HG03460 (cell line): ENCODE measurements at regions not wholly inside any gene's neighbourhood (a gene's known extent, or its start where the extent isn't known, plus 50 kb on each side); places are given as distances from the start of the nearest gene placed in this dataset.

Source experiments
- ATAC-seq: cut with Tn5 transposase; IDR thresholded peaks from one replicate; pipeline ENCODE4 v1.9.1; 2021; ENCODE audit not compliant: unreplicated experiment

DNA sequence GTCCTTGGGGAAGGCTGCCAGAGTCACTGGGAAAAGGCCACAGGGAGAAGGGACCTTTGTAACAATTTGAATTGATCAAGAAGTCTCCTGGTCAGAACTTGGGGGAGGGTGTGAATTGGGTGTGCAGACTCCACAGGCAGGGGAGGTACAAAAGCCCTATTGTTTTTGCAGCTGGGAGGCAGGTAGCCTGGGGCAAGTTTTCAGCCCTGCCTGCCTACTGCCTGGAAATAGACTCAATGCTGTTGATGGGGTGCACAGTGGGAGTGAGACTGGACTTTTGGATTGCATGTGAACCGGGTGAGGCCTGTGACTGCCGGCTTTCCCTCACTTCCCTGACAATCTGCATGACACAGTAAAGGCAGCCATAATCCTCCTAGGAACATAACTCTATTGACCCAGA is 947.0 kb downstream of the REEP3 start:
- ATAC-seq, result no peak

GRCh38 chr10:64476506-64476905 is 955.3 kb downstream of the REEP3 start:
- no peak for ATAC-seq

GRCh38 chr10:64477791-64478190 is 956.6 kb downstream of the REEP3 start:
- ATAC-seq, result no peak

DNA sequence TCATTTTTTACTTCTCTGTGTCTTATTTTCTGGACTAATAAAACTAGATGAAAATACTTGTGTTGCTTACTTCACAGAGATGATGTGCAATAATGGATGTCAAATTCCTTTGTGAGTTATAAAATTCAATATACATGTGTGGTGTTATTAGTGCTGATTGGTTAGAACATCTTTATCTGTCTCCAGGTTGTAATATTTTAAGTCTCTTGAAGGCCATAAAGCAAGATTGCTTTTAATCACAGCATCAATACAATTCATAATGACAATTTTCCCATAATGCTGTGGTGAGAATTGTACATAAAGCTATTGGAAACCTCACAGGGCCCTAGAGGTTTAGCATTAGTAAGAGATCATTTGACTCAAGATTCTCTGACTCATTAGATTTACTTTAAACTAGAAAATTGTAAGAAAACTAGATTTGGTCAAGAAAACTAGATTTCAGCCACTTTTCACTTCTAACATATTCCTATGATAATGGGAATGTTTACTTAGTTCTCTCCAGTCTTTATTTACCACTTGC is 963.7 kb downstream of the REEP3 start:
- ATAC-seq, result no peak

DNA sequence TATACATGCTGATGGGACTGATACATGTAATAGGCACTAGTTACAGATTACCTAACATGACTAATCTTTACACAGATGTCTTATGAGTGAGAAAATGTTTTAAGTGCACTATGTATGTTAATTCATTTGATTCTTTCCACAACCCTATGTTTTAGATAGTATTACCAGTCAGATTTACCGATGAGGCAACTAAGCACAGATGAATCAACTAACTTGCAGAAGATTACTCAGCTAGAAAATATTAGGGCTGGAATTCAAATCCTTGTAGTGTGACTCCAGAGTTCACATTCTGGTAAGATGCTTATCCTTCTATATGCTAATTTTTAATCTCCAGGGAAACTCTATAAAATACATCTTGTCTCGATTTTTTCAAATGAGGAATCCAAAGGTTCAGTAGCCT is 964.9 kb downstream of the REEP3 start:
- ATAC-seq, result no peak

- no peak for ATAC-seq
Observed at GRCh38 chr10:64486901-64487300, 965.7 kb downstream of the REEP3 start.

GRCh38 chr10:64494901-64495300 is 973.7 kb downstream of the REEP3 start:
- ATAC-seq, result no peak

DNA sequence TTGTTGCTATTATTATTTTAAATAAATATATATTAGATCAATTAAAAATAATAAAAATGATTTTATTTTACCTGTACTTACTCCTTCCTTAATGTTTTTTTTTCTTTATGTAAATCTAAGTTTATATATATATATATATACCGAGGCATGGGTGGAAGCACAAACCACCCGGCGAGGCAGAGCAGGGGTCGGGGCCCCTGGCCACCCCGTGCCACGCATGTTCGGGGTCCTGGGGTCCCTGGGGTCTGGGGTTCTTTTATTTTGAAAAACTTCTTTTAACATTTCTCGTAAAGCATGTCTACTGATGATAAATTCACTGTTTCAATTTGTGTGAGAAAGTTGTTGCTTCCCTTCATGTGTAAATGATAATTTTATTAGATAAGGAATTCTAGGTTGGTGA is 976.1 kb downstream of the REEP3 start:
- ATAC-seq, result no peak

DNA sequence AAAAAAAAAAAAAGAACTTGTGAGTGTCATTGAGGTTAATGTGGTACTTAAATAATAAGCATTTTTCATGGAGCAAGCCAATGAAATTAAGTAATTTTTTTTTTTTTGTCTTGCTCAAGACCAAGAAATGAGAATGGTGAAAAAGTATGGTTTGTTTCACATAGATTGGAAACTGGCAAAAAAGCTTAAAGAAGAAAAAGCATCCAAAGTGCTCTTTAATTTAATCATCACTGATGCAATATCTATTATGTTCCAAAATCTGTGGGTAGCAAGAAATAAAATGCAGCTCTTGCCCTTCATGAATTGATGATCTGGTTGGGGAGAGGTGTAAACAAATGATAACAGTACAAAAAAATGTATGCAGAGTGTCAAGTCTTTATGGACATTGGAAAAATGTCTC is 980.6 kb downstream of the REEP3 start:
- ATAC-seq, result no peak

DNA sequence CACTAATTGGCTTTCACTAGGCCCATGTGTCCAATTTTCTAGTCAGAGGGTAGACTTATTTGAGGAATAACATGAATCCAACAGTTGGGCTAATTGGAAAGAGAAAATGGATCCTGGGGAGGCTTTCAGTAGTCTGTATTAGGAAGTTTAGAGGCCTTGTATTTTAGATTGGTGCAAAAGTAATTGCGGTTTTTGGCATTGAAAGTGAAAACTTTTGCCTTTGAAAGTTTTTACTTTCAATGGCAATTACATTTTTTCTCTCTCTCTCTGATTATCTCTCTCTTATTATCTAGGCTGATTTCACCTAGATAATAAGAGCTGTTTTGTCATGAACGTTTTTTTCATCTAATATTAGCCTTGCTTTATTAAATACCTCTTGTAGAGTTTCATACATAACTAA is 981.7 kb downstream of the REEP3 start:
- ATAC-seq, result no peak

DNA sequence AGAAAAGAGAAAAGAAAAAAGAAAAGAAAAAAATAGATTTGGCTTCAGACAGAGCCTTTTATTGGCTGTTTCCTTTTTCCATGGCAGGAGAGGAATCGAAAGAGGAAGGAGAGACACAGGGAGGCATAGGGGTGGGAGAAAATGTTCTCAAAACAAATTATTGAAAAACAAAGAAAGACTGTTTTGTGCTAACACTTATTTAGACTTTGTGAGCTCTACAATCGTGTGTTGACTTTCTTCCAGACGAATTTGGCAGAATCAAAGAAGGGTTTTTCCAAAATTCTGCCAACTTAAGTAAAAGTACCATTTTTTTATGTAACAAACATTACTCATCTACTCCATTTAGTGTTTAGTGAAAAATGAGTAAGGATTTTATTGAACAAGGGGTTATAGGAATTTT is 982.2 kb downstream of the REEP3 start:
- no peak for ATAC-seq

GRCh38 chr10:64505501-64505900 is 984.3 kb downstream of the REEP3 start:
- ATAC-seq, result no peak

GRCh38 chr10:64506963-64507362 is 985.8 kb downstream of the REEP3 start:
- ATAC-seq, result no peak

DNA sequence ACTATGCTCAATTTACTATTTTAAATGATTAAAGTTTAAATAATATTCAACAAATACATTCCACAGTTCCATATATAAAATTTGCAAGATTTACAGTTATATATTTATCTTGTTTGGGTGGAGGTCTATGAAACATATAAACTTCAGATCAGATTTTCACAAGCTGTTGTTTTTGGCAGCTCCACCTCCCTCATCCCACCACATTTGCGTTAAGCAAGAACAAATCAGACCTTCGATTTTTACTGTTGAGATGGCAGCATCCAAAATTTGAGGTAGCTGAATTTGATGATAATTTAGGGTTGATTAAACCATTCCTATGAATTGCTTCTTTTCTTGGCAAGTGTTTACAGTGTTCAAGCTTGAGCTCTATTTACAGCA is 986.4 kb downstream of the REEP3 start:
- ATAC-seq, result no peak

- ATAC-seq, result no peak
Observed at GRCh38 chr10:64508029-64508661, 986.9 kb downstream of the REEP3 start.

- ATAC-seq, result no peak
Observed at GRCh38 chr10:64515970-64516699, 994.9 kb downstream of the REEP3 start.

GRCh38 chr10:64518456-64518855 is 997.3 kb downstream of the REEP3 start:
- no peak for ATAC-seq

DNA sequence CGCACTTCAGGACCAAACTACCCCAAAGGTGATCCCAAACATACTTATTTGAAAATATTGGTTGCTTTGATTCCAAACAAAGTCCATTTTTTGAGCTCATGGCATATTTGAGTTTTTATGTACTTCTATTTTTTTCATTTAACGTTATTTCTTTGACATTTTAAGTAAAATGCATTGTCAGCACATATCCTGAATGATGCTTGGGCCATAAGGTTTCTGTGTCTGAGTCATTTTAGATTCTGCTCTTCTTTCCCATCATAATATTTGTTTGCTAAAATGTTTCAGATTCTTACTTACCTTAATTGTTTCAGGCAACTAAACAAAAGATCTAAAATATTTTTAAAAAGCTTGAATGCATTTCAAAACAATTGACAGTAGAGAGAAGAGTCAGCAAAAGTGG is 998.2 kb downstream of the REEP3 start:
- no peak for ATAC-seq

DNA sequence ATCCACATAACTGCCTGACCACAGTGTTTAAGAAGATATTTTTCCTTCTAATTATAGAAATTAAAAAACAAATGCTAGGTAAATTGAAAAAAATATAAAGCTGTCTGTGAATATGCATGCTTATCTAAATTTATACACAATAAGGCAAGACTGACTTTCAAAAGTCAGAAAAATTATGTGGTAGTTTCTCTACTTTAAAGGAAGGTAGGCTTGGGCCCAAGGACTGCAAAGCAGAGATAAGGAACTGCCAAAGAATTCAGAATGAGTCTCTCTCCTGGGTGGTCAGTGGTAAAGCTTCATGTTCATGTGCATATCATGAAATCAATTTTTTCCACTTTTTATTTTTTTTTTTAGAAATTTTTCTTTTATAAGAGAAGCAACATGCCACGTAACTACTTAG is 998.6 kb downstream of the REEP3 start:
- ATAC-seq, result no peak

- no peak for ATAC-seq
Observed at GRCh38 chr10:64523065-64523759, 1002.0 kb downstream of the REEP3 start.

DNA sequence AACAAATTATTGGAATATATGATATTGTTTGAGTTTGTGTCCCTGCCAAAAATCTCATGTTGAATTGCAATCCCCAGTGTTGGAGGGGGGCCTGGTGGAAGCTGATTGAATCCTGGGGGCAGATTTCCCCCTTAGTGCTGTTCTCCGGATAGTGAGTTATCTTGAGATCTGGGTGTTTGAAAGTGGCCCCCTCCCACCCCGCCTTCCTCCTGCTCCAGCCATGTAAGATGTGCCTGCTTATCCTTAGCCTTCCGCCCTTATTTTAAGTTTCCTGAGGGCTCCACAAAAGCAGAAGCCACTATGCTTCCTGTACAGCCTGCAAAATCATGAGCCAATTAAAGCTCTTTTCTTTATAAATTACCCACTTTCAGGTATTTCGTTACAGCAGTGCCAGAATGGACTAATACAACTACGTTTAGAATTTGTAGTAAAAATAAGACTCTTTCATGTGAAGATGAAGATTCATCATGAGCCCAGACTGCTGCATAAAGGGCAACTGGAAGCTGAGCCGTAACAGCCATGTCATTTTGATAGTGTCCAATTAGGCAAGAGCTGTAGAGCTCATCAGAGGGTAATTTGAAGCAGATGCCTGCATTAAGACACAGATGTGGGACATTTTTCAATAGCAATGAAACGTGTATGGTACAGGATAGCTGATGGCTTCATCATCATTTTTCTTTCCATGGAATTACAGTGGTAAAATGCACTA is 1007.2 kb downstream of the REEP3 start:
- ATAC-seq, result no peak

DNA sequence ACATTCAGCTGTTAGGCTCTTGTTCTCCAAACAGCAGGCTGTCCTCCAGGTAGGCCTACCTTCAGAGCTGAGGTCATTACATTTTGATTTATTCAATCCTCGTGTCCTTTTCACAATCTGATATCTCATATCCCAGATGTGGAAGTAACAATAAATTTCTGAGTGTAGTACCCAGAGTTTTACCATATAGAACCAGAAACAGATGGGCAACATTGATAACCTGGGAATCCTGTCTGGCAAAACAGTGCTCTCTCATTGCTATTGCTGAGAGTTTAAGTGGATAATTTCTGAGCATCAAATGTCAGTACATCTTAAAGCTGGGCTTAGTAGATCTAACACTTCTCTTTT is 1007.8 kb downstream of the REEP3 start:
- no peak for ATAC-seq
